CD4-positive, alpha-beta T cell treated with Interleukin-17A for 1 hour (primary cell): ENCODE measurements at regions not wholly inside any gene's neighbourhood (a gene's known extent, or its start where the extent isn't known, plus 50 kb on each side); places are given as distances from the start of the nearest gene placed in this dataset.
"Not testable (repeated sequence)": the region's sequence is repeated elsewhere in the genome, so short reads cannot be mapped to it uniquely, and the experiment has no call there.

Source experiments
- DNase-seq: peaks from one replicate; pipeline ENCODE4 v3.0.0-alpha.2; 2020

DNA sequence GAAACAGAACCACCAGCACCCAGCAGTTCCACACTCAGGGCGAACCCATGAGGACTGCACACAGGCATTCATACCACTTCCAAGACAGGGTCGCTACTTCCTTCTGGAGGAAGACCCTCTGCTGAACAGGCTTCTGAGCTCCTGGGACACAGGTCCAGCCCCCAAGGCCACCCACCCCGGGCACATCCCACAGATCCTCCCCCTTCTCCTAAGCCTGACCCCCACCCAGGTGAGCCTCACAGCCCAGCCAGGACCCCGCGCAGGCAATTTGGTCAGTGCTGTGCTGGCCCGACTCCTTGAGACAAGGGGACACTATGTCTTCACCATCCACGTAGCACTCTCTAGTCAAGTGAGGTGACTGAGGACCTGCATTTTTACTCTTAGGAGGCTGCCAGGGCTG, 5382.7 kb upstream of the TPTE start:
- DNase-seq, result not testable (repeated sequence)

DNA sequence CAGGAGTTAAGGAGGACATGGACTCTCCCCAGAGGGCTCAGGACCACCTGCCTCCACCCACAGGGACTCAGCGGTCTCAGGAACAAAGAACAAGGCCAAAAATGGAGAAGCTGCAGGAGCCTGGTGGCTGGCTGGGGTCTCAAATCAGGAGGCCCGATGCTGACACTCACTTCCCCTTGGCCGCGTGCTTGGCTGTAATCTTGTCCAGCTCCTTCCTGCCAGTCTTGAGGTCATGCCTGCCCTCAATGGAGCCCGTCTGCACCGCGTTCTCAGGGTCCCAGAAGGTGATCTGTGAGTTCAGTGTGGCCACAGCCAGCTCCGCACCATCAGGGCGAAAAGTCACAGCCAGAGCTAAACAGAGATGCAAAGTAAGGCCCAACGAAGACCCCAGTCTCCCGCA, 5381.9 kb upstream of the TPTE start:
- DNase-seq, result not testable (repeated sequence)

DNA sequence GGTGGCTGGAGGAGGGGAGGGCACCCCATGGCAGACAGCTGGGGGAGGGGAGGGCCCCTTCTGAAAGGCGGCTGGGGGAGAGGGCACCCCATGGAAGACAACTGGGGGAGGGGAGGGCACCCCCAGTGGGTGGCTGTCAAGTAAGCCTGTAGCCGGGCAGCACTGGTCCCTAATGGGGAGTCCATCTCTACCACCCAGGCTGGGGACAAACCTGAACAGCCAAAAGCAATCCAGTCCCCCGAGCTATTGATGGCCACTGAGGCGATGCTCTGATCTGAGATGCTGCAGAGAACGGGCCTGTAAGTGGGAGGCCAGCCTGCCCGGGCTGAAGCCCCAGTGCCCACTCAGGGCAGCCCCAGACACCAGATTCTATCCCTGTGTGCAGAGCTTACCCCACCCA, 5378.4 kb upstream of the TPTE start:
- DNase-seq, result not testable (repeated sequence)

DNA sequence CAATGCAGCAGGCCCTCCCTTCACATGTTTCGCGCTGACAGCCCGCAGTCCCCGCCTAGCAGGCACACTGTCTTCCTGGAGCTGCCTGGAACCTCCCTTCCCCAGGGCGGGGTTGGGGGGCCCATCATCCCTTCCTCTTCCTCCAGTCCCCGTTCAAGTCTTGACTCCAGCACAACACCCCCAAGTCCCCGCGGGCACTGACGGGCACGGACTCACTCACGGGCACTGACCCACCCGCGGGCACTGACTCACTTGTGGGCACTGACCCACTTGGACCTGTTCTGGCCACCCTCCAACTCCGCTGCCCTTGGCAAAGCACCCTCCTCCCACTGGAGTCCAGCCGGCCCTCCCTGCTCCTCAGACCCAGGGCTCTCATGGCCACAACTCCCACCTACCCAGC, 5376.7 kb upstream of the TPTE start:
- DNase-seq, result not testable (repeated sequence)

DNA sequence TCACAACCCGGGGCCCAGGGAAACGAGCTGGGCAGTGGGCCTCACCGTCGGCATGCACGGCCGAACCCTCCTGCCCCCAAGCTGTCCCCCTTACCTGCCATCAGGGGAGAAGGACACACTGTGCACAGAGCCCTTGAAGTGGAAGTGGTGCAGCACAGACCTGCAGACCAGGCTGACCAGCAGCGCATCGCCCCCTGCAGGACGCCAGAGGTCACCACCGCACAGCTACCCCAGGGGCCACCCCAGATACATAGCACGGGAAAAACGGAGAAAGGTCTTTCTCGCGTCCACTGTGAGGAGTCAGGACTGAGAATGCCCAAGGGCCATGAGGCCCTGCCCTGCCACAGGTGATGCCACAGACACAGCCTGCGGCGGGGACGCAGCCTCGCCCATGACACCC, 5373.7 kb upstream of the TPTE start:
- DNase-seq, result not testable (repeated sequence)

DNA sequence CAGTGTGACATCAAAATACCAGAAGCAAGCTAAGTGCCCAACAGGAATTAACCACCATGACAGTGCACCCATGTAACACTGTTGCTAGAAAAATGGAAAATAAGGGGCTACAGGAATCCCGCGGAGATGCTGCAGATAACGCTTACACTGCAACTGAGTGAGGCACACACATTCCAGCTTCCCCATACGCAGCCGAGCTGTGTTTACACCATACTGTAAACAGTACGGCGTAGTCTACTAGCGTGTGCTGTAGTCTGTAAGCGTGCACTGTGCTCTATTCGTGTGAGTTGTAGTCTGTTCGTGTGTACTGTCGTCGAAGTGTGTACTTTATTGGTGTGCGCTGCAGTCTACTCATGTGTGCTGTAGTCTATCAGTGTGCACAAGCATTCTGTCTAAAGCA, 5372.2 kb upstream of the TPTE start:
- DNase-seq, result not testable (repeated sequence)

DNA sequence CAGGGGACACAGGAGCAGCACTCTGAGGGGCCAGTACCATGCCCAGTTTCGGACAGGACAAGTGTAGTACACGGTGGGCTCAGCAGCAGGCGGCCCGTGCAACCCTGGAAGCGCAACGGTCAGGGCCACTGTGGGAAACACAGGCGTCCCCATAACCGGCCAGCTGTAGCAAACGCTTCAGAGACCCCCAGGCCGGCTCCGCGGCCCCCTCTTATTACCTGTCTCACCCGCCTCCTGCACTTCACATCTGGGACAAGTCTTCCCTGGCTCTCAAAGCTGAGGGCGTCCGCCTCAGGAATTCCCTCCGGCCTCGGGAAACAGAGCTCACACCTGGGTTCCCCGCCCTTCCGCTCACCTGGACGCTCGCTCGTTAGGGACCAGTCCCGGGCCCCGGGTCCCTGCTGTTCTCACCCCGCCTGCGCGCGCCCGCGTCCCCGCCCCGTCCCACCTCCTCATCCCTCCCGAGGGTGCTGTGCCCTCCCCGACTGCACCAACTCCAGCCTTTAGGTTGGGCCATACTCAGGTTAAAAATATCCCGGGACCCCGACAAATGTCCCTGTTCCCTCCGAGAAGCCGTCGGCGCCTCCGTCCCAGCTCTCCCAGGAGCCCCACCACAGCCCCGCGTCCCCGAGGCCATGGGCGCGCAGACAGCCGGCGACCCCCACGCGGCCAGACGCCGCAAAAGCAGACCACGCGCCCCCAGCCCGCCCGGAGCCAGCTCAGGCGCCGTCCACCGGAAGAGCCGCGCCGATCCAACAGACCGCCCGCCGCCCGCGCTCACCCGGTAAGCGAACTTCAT, 5367.3 kb upstream of the TPTE start:
- not testable (repeated sequence) for DNase-seq

DNA sequence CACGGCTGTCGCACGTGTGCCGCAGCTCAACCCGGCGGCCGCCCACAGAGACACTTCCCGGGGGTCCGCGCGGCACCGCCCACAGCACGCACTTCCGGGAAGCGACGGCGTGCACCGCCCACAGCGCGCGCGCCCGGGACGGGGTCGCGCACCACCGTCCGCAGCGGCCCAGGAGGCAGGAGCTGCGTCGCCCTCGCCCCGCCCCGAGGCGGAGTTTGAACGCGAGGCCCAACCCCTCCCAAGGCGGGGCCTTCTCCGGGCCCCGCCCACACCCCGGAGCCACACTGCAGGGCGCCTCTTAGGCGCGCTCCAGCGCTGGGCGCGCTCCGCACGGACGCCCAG, 5366.8 kb upstream of the TPTE start:
- peak; percentile 95 for DNase-seq

DNA sequence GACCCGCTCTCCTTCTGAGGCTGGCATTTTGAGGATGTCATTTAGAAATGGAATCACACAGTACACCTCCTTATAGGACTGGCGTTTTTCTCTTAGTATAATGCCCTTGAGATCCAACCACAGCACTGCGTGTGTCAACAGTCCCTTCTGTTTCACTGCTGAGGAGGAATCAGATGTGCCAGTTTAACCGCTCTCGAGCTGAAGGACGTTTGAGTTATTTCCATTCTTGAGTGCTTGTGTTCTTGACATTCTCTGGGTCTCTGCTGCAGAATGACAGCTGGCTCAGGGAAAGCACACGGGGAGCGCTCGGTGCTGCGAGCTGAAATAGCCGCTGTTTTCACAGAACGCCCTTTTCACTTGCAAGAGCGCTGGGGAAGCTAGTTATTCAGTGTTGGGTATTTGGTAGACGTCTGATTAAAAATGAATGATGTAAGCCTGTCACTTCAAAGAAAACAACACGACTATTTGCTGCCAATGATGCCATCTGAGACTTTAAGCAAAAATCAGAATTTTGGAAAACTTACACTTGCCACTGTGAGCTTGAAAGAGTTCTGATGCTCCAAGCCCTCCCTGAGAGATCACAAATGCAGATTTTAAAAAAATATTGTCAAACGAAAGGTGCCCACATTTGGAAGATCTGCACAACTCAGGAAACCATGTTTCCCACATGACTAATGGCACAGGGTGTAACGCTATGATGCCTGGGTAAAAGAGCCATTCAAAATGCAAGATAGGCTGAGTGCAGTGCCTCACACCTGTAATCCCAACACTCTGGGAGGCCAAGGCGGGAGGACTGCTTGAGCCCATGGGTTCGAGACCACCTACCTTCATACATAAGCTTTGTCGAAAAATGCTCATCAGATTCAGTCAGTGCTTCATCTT, 5358.4 kb upstream of the TPTE start:
- not testable (repeated sequence) for DNase-seq

DNA sequence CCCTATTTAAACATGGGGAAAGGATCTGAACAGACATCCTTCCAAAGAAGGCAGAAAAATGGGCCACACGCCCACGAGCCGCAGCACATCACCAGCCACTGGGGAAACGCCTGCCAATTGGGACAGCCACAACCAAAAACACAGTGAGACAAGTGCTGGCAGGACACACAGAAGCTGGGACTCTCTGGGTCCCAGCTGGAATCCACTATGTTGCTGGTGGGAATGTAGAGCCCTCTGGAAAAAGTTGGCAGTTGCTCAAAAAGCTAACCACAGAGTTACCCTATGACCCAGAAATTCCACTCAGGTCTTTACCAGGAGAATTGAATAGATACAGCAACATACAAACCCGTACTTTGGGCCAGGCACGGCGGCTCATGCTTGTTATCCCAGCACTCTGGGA, 5355.6 kb upstream of the TPTE start:
- not testable (repeated sequence) for DNase-seq
